Fibroblast of gingiva (primary cell): ENCODE measurements at regions not wholly inside any gene's neighbourhood (a gene's known extent, or its start where the extent isn't known, plus 50 kb on each side); places are given as distances from the start of the nearest gene placed in this dataset.
"Not testable (repeated sequence)": the region's sequence is repeated elsewhere in the genome, so short reads cannot be mapped to it uniquely, and the experiment has no call there.

Source experiments
- DNase-seq: peaks from one replicate; pipeline ENCODE4 v3.0.0-alpha.2; 2011; ENCODE audit warnings: low read depth

DNA sequence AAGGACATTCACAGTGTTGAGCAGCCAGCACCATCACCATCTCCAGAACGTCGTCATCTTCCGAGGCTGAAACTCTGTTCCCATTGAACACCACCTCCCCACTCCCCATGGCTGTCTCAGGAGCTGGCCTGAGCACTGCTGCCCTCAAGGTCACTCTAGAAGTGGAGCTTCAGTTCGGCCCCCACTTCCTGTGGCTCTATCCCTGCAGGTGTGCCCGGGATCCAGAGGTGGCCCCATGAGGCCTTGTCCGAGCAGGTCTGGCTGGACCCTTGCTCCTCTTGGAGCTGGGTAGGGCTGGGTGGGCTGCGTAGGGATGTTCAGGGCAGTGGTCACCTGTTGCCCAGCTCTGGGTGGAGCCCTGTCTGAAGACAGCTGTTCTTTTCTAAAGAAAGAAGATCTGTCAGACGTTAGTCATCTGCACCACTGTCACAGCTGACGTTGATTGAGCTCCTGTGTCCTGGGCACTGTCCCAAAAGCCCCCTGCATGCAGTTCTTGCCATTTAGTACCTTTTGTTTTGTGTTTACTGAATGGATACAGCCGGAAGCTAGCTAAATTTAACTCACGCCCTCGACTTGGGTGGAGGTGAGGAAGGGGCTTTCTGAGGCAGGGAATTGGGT lies 75.5 kb upstream of the CLDN5 start:
- DNase-seq, result no peak

DNA sequence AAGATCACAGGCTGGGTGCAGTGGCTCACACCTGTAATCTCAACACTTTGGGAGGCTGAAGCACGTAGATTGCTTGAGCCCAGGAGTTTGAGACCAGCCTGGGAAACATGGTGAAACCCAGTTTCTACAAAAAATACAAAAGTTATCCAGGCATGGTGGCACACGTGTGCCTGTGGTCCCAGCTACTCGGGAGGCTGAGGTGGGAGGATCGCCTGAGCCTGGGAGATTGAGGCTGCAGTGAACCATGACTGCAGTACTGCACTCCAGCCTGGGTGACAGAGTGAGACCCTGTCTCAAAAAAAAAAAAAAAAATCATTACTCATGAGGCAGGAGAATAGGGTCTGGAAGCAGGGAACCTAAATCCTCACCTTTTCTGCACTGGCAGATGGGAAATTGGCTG lies 79.1 kb upstream of the CLDN5 start:
- DNase-seq, result not testable (repeated sequence)

DNA sequence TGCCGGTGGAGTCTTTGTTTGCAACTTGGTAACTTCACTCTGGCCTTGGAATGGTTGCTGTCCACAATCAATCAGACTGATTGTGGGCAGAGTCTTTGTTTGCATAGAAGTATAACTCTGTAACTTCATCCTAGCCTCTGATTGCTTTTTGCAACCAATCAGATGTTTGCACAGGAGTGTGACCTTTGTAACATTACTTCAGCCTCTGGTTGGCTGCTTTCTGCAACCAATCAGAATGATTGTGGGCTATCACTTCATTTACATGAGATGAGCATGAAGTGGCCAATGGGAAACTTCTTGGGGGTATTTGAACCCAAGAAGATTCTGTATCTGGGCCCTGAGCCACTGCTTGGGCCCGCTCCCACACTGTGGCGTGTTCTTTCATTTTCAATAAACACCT lies 79.6 kb upstream of the CLDN5 start:
- no peak for DNase-seq

DNA sequence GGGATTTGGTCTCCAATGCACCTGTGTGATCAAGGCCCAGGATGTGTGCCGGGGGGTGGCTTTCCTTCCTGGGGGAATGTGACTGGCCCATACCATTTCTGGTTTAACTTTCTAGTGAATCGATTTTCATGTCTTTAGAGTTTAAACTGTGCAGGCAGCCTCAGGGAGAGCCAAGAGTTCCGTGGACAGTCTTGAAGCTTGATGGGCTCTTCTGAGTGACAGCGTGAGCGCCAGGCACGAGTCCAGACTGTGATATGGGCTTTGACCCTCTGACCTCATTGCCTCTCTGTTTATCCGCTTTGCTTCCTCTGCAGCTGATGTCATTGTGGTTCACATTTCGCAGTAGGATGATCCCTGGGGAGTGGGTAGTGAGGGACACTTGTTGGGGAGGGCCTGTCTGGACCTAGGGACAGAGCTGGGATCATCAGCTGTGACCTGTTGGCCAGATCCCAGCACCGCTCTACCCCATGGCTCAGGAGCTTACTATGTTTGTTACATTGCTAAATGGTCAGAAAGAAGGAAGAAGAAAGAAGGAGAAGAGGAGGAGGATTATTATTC lies 80.6 kb upstream of the CLDN5 start:
- no peak for DNase-seq

DNA sequence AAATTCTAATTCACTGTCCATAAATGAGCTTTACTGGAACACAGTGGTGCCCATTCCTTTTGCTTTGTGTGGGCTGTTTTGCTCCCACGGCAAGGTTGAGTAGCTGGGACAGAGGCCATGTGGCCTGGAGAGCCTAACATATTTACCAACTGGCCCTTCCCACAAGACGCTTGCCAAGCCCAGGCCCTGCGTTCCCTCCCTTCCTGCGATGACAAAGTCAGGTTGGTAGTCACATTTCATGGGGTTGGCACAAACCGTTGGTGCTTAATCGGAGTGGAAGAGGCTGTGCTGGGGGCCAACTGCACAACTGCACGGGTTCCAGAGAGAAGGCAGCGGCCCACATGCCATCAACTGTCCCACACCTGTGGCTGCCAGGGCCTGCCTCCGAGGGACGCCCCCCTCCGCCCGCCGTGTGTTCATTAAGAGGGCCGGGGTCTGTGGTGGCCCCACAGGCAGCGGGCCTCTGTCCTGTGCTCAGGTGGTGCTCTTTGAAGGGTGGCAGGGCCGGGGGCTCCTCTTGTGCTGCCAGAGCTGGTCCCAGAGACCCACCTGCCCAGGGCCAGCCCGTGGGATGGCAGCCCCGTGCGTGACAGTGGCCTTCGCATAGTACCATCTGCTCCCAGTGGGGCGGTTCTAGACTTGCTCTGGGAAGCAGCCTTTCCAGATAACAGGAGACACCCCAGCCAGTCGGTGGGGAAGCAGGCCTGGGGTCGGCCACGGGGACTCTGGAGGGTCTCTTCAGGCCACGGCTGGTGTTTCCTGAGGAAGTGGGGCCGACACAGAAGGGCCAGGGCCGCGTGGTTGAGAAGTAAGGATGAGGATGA lies 81.5 kb upstream of the CLDN5 start:
- no peak for DNase-seq

DNA sequence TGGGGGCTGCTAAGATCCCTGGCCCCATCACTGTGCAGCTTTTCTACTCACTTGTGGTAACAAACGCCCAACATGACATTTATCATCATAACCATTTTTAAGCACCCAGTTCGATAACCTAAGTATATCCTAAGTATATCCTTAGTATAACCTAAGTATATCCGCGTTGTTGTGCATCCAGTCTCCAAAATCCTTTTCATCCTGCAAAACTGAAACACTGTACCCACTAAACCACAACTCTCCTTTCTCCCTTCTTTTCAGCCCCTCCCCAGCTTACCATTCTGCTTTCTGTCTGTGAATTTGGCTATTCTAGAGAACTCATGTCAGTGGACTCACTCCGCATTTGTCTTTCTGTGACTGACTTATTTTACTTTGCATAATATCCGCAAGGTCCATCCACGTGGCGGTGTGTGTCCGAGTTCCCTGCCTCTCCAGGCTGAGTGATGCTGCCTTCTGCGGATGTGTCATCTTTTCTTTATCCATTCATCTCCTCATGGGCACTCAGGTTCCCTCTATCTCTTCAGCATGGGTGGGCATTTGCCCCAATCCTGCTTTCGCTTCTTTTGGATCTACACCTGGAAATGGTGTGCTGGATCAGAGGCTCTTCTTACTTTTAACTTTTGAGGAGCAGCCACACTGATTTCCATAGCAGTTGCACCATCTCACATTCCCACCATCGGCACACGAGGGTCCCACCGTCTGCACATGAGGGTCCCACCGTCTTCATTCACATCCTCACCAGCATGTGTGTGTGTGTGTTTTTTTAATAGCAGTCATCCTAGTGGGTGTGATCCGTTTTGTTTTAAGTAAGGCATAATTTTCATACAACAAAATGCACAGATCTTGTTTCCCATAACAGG lies 82.4 kb upstream of the CLDN5 start:
- no peak for DNase-seq

DNA sequence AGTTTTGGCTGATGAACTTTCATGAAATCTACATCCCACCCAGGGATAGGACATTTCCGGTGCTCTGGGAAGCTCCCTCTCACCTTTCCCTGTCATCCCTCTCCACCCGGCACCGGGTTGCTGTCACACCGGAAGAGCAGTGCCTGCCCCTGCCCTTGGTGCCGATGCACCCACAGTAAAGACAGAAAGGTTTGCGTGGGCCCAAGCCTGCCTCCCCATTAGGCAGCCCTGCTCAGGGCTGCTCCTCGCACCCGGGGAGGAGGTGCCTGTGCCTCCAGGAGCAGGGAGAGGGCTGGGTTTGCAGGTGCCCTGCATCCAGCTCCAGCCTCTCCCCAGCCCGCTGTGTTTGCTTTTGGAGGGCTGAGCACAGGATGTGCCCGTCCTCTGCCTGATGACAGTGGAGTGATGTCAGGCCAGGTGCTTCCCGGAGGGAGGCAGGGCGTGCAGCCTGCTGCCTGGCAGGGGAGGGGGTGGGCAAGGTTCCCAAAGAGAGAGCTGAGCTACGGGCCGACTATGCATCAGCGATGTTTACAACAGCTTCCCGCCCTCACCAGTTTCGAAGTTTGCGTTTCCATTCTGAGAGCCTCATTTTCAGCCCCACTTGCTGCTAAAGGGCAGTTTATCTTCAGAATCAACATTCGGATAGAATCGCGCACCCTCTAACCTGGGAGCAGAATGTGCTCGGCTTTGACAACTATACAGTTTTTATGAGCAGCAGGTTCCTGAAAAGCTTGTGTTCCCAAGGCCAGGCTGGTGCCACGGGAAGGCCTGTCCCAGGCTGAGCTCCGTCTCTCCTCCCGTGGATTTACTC lies 83.2 kb upstream of the CLDN5 start:
- DNase-seq, result no peak

DNA sequence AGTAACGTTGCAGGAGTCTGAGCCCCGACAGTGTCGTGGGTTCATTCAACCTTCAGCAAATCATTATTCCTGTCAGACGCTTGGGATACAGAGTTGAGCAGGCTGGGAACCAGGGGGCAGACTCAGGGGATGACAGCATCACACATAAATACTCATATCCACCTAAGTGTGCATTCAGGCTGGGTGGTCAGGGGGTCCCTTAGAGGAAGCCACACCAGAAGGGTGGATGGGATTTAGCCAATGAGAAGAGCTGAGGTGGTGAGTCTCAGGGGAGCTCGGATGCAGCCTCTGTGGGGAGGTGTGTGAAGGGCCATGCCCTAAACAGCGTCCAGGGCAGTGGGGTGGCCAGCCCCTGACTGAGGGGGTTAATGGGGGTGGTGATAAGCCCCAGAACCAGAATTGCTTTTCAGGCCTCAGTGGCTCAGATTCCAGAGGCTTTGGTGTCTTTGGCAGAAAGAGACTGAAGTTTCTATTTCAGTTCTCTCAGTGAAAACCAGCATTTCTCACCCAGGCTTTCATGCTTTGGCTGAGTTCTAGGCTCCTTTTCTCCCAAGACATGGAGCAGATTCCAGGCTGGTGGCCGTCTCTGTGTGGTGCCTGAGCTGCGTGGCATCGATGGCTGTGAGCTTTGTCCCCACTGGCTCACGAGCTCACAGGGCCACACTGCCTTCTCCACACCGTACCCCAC lies 83.9 kb upstream of the CLDN5 start:
- DNase-seq, result no peak

DNA sequence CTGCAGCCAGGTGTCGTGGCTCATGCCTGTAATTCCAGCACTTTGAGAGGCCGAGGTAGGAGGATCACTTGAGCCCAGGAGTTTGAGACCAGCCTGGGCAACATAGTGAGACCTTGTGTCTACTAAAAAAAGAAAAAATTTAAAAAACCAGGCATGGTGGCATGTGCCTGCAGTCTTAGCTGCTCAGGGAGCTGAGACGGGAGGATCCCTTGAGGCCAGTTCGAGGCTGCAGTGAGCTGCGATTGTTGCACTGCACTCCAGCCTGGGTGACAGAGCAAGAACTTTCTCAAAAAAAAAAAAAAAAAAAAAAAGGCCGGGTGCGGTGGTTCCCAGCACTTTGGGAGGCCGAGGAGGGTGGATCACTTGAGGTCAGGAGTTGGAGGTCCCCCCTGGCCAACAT lies 85.5 kb upstream of the CLDN5 start:
- not testable (repeated sequence) for DNase-seq

DNA sequence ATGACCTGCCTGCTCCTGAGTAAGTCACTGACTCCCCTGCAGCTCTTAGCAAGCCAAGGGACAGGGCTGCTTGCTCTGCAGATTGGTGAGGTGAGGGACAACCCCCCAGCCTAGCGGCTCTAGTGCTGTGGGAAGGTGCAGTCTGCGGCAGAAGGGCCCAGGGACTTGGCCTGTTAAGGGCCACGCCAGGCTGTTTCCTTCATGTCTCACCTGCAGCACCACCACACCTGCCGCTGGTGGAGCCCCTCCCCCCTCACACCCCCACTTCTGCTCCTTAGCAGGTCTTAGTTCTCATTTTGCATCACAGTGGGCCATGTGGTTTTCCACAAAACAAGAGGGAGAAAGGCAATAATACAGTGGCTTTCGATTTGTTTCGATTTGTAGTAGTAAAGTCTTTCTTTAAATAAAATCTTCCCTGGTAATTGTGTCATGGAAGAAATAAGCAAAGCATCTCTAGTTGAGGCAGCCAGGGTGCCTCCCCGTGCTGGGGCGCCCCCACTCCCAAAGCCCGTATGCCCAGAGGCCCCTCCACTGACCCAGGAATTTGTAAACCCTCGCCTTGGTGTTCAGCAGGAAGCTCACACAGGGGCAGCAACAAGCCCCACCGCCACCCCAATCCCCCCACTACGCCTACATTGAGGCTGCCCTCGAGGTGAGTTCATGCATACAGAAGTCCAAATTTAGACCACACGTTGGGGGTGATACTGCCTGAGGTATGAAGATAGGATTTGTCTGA lies 86.5 kb upstream of the CLDN5 start:
- DNase-seq, result no peak

DNA sequence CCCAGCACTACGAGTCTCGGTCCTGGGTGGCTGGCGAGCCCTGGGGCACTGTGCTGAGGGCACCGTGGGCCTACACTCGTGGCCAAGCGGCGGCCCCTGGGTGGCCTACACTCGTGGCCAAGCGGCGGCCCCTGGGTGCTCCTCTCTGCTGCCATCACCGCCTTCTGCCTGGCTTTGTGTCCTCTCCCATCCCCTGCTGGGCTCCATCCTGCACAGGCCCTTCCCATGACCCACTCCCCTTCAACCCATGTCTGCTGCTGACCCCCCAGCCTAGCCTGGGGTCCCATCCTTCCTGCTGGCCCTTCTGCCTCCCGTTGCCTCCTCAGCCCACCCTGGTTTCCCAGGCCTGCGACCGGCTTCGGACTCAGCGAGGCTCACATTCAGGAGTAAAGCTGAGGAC lies 87.4 kb upstream of the CLDN5 start:
- DNase-seq, result no peak

DNA sequence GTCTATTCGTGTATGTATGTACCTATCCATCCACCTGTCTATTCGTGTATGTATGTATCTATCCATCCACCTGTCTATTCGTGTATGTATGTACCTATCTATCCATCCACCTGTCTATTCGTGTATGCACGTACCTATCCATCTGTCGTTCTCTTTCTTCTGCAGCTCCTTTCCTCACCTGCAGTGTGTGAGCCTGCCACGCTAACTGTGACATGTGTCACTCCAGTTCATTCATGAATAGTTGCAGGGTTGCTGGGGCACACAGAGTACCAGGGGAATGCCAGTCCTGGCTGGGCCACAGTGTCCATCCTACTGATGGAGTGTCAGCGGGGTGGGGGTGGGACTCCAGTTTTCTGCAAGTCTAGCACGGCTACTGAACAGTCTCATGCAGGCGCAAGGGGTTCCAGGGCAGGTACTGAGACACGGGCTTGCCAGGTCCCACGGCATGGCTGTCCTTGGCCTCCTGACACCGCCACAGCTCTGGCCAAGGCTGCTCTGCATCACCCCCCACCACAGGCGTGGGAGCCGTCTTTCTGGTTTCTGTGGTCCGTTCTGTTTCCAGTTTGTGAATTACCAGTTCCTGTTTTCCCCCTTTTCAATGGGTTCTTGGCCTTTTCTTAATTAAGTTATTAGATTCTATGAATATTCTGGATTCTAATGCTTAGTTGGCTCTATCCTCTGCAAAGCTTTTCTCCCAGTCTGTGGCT lies 88.8 kb upstream of the CLDN5 start:
- DNase-seq, result no peak

DNA sequence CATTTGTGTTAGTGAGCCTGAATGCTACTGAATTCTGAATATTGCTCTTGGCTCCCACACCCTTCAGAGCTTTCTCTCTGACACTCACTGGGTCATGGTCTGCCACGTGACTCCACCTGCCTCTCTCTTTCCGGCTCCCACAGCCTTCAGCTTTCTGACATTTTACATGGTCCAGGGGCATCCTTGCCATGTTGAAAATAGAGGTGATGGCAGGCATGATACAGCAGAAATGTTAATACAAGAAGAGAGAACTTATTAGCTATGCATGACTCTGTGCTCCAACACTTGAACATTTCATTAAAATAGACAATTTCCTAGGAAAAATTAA lies 90.3 kb upstream of the CLDN5 start:
- DNase-seq, result no peak

DNA sequence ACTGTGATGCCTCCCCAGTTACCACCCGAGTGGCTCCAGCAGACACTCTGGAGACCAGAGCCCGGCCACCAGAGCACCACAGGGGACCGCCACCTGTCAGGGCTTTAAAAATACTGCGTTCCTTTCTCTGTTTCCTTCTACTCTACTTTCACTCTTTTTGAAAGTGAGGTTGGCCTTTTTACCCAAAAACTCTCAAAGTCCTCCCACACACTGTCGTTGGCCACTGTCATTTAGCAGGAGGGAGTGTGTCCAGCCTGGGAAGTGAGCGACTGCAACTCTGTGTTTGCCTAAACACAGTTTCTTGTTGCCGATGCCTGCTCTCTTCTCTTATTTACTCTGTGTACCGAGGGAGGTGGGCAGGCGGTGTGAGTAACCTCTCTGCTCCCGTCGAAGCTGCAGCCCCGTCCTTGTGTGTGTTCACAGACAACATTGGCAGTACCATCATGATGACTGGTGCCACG lies 90.8 kb upstream of the CLDN5 start:
- no peak for DNase-seq

DNA sequence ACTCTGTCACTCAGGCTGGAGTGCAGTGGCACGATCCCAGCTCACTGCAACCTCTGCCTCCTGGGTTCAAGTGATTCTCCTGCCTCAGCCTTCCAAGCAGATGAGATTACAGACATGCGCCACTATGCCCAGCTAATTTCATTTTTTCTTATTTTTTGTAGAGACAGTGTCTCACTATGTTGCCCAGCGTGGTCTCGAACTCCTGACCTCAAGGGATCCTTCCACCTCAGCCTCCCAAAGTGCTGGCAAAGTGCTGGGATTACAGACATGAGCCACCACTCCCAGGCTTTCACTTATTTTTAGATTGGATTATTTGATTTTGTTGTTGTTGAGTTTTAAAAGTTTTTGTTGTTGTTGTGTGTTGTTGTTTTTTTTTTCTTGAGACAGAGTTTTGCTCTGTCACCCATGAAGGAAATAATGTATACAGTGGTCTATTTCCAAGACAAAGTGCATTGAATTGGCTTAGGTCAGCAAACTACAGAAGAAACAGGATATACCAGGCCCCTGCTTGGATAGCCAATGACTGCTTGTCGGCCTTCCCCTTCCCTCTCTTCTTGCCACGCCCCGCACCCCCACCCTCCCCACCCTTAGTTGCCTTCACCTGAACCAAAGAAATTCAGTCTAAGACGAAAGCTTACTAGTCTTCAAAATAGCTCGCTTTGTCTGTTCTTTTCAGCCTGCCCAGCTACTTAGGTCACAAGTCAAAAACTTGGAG lies 91.8 kb upstream of the CLDN5 start:
- DNase-seq, result no peak

DNA sequence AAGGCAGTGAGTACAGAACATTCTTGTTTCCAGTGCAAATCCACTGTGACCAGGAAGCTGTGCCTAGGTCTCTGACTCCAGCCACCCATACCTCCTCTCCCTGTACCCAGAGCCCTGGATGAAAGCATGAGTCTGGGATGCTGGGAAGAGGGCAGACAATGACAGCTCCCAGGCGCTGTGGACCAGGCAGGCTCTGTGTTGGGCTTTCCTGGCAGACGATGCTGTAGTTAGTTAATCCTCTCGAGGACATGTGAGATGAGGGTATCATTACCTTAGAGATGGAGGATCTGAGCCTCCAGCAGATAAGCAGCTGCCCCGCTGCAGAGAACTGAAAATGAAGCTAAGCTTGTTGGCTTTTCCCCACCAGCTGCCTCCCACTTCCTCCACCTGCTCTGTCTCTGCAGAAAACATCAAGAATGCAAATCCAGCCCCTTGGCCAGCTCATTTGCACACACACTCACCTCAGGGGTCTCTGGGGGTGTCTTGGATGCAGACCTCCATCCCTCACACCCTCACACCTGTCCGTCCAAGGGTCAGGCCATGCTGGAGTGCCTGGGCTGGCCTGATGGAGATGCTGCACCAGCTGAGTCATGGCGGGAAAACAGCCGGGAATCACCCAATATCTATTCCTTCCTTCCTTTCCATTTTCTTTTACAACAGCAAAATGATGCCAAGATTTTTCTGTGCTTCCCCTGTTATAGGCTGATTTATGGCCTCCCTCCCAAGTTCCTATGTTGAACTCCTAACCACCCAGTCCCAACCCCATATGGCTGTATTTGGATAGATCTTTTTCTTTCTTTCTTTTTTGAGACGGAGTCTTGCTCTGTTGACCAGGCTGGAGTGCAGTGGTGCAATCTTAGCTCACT lies 94.9 kb upstream of the SEPTIN5 start:
- DNase-seq, result no peak

DNA sequence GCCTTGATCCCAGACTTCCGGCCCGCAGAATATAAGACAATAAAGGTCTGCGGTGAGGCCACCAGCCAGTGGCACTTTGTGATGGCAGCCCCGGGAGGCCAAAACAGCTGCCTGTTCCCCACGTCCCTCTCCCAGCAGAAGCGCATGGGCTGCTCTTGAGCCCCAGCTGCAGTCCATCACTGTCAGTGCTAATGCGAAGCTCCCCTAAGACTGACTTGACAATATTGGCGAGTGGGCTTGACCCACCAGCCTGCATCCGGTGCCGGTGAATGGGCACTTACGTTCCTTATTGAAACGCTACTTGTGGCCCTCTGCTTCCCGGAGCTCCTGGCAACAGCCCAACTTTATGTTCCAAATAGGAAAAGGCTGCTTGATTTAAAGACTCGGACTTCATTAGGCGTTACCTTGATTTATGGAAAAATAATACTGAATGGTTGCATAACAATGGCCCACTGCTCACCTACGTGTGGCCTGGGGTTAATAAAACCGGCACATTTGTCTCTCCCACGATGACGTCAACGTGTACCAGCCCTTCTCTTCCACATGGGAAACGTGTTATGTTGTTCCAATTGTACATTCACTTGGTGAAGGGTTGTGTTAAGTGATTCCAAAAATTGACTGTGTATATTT lies 93.4 kb upstream of the SEPTIN5 start:
- no peak for DNase-seq
